NCI-H748 treated with DMSO at 0.1 percent for 48 hours (cell line): ENCODE measurements at regions not wholly inside any gene's neighbourhood (a gene's known extent, or its start where the extent isn't known, plus 50 kb on each side); places are given as distances from the start of the nearest gene placed in this dataset.
"Not testable (repeated sequence)": the region's sequence is repeated elsewhere in the genome, so short reads cannot be mapped to it uniquely, and the experiment has no call there.

Source experiments
- DNase-seq: peaks from one replicate; lab custom pipeline; 2025; lab: John Stamatoyannopoulos, UW

- peak; percentile 75 for DNase-seq
Observed at GRCh38 chr6:103783329-103783728, 1076.4 kb downstream of the HACE1 start.

GRCh38 chr6:103769431-103769830 is 1090.3 kb downstream of the HACE1 start:
- no peak for DNase-seq

DNA sequence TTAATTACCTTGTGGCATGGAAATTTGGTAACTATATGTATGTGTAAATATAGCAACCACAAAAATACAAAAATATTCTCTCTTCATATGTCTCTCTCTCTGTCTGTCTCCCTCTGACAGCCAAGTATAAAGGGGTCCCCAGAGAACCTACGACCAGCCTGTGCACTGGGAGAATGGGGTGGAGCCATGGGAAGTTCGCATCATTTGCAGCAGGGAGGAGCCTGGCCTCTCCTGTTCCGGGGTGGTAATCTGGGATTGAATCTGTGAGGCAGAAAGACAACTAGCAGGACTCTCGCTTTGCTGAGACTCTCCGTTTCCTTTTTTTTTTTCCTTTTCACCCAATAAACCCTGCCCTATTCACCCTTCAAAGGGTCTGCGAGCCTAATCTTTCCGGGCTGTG is 1109.1 kb downstream of the HACE1 start:
- DNase-seq = no peak

DNA sequence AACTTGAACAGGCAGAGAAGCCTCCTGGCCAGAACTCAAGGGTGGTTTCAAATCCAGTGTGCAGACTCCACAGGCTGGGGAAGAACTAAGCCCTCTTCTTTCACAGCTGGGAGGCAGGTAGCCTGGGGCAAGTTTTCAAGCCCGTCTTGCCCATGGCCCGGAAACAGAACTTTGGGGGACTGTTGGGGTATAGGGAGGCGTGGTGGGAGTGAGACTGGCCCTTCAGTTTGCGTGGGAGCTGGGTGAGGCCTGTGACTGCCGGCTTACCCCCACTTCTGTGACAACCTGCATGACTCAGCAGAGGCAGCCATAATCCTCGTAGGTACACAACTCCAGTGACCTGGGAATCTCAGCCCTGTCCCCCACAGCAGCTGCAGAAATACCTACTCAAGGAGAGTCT is 1125.7 kb downstream of the HACE1 start:
- no peak for DNase-seq

DNA sequence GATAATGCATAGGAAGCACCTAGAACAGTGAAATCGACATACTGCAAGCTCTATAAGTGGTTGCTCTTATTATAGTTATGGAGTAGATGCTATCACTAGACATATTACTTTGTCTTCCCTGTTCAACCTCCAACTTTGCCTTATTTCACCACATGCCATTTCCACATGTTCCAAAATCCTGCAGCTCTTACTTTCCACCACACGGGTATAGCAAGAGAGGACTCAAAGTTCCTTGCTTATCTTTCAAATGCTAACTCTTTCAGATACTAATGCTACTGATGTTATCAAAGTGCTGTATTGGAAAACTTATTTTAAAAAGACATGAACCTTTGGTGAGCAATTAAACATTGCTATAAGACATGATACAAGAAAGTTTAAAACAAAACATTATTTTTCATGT is 1130.1 kb downstream of the HACE1 start:
- DNase-seq = no peak

DNA sequence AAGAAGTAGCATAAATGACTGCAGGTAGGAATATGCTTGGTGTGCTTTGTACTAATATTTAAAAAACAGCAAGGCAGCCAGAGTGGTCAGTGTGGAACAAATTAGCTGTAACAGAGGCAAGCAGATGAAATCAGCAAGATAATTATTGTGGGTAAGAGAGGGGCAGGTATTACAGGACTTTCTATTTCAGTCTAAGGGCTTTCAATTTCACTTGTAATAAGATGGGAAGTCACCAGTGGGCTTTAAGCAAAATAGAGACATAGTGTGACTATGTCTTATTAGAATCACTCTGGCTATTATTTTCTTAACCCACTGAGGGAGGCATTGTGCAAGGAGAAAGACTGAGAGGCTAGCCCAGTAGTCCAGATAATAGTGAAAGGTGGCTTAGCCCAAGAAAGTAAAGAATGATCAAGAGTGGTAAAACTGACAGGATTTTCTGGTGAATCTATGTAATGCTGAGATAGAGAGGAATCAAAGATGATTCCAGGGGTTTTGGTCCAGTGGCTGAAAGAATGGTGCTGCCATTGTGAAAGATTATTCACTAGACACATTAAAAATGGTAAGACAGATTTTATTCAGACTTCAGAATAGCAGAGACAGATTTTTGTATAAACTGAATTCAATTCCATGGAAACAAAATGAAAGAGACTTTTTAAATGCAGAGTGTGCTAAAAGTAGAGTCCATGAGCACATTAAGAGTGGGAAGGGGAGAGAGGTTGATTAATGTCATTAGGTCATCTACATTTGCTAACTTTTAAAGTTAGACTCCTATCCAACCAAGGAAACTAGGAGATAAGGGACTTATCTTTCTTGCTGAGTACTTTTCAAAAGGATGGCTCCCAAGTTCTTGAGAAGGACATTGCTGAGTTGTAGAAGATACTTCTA is 1136.0 kb downstream of the HACE1 start:
- DNase-seq = no peak

DNA sequence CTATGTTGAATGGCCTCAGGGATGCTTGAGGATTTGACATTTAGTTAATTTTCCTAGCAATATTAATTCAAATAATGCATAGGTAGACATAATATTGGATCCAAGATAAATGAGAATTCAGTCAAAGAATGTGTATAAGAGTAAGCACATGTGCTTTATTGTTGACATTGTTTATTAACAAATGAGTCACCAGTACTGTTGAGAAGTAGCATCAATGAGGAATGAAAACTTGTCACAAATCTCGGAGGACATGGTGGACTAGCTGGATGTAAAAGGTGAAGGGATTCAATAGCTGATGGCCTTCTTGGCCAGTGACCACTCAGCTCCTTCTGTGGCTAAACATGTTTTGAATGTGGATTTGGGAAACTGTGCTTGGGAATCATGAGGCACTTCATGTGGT is 1137.0 kb downstream of the HACE1 start:
- no peak for DNase-seq

GRCh38 chr6:103721923-103722322 is 1137.8 kb downstream of the HACE1 start:
- DNase-seq = no peak

DNA sequence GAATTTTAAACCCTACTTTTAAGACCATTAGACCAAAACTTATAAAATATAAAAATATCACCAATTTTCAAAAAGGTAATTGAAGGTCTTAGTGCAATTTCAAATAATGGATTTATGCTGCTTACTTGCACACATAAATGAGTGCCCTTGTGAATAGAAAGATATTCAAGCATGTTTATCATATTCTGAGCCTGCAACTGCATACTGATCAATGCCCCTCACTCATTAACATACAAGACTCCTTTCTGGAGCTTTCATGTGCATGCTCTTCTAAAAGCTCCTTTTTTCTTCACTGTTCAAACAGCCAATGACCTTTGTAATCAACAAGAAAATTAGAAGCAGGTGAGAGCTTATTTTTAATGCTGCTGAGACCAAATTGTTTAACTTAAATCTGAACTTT is 1139.3 kb downstream of the HACE1 start:
- no peak for DNase-seq

DNA sequence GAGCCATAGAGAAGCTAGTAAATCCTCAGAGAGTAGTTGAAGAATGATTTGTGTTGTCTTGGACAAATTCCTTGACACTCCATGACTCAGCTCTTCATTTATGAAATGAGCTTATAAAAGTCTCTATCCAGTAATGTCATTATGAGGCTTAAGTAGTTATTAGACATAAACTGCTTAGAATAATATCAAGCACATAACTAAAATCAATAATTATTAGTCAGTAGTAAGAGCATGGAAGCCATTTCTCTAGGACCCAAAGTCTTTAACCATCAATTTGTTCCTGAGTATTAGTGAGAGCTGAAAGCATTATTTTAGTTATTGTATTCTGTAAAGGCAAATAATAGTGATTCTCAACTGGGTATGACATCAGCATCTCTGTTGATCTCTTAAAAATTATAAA is 1140.2 kb downstream of the HACE1 start:
- DNase-seq = no peak

DNA sequence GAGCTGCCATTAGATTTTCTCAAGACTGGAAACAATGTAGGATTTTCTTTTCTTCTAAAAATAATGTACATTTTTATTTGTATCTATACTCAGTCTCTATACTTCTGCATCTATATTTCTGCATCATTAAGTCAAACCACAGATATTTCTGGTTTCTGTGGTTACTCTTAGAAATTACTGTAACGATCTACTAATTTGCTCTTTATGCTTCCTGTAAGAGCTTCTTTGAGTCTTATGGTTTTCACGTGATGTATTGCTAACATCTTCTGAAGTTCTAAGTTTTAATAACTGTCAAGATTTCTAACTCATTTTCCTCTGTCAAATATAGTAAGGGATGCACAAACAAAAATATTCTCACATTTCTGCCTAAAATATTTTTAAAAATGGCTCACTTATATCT is 1144.5 kb downstream of the HACE1 start:
- no peak for DNase-seq

GRCh38 chr6:103709236-103709635 is 1150.5 kb downstream of the HACE1 start:
- DNase-seq = not testable (repeated sequence)

GRCh38 chr6:103707596-103708325 is 1152.0 kb downstream of the HACE1 start:
- no peak for DNase-seq

DNA sequence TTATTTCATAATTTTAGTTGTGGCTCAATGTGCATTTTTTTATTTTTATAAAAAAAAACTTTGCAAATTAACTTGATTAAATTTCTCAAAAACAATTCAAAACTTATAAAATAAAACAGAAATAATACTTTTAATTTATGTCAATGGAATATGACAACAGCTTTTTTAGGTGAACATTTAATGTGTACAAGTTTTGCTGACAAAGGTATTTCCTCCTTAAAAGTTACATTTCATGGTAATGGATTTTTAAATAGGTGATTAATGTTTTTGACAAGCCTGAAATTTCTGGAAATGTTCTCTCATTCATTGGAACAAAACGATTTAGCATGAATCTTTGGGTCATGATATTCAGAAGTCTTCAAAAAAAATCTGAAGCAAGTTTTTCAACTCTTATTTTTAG is 1160.0 kb downstream of the HACE1 start:
- DNase-seq = no peak

- DNase-seq = no peak
Observed at GRCh38 chr6:103687430-103687829, 1172.3 kb downstream of the HACE1 start.

GRCh38 chr6:103680116-103680515 is 1179.6 kb downstream of the HACE1 start:
- DNase-seq = no peak

DNA sequence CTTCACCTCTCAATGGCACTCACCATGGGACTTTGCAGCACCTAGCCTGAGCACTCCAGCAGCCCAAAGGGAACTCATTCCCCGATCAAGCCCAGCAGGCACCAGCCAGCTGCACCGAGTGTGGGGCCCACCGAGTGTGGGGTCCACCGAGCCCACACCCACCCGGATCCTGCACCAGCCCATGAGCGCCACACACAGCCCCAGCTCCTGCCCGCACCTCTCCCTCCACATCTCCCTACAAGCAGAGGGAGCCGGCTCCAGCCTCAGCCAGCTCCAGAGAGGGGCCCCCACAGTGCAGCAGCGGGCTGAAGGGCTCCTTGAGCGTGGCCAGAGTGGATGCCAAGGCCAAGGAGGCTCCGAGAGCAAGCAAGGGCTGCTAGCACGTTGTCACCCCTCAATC is 1182.4 kb downstream of the HACE1 start:
- no peak for DNase-seq

DNA sequence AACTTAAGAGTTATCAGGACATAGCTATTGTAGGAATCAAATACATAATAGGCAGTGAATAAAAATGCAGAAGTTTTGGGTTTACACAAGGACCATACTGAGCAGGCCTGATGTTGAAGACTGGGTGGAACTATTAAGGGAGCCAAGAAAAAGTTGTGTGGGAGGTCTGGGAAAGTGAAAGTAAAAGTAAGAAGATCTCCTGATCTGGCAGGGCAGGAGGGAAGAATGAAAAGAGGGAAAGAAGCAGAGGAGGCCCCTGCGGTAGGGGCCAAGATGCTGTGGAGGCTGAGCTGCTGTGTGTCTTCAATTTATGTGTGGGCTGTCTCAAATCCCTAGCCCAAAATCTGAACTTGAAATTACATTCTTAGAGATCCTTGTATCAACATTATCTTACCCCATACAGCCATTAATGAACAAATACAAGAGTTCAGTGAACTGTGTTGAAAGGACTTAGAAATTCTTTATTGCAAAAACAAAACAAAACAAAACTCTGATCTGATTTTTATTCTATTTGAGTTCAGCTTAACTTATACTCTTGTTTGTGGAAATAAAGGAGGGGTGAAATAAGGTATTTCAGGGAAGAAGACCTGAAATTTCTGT is 1183.8 kb downstream of the HACE1 start:
- DNase-seq = no peak

DNA sequence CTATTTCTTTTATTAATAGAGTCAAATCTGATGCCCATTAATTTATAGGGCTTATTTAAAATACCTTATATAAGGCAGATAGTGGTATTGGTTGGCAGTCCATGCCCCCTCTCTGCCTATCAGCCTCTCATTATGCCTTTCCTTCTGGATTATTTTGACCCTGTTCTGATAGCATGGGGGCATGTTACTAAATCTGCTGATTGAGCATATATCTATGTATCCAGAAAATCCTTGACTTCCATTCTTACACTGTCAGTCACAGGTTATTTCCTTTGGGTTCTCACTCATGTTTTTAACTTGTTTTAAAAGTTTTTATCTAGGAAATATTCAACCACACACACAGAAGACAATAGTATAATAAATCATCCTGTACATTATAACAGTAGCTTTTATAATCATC is 1184.9 kb downstream of the HACE1 start:
- DNase-seq = no peak

DNA sequence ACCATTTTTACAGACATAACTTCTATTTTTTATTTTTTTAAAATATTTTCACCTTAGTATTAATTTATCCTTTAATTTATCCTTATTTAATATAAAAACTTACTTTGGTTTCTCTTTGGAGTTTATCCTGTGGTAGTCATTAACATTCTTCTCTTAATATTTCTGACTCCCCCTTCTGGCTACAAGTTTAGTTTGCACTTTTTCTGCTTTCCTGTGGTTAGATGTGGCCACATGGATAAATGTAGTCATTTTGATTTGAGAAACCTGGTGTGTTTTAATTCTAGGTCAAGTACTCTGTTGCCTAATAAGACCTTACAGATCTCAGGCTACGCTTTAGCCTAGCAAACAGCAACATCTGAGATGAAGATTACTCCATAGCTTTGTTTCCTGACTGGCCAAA is 1187.5 kb downstream of the HACE1 start:
- no peak for DNase-seq

DNA sequence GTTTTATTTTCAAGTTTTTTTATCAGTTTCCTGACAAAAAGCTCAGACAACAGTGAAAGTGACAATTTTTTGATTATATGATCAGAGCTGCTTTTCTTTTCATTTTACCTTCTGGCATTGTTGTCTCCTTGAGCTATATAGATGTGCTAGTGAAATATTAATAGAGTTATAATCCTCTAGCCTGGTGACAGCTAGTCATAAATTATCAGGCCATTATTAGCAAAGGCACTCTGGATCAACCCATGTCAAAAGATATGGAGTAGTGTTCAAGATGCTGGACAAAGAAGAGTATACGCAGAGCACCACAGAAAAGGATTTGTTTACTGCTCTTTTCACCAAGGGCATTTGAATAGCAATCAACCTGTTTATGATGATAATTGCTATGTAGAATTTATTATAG is 1230.1 kb downstream of the HACE1 start:
- no peak for DNase-seq

GRCh38 chr6:103617642-103618041 is 1242.1 kb downstream of the HACE1 start:
- DNase-seq = no peak

- DNase-seq = no peak
Observed at GRCh38 chr6:103587722-103588121, 1272.0 kb downstream of the HACE1 start.
